H1 (cell line): ENCODE measurements at regions not wholly inside any gene's neighbourhood (a gene's known extent, or its start where the extent isn't known, plus 50 kb on each side); places are given as distances from the start of the nearest gene placed in this dataset.

ENCODE experiments used
- PHF8 ChIP-seq: fragments of 200-600 bp; sonication (generic); conservative IDR thresholded peaks from 2 replicates; pipeline ENCODE4 v1.7.1; 2012; ENCODE audit warnings: low read depth, mild to moderate bottlenecking, inconsistent platforms, low read length, moderate library complexity
- TBP ChIP-seq: IDR thresholded peaks from 2 replicates; pipeline ENCODE4 v1.6.1; 2011; ENCODE audit warnings: low read depth, low read length, improper control_type of control experiment

- TF ChIP-seq PHF8 (no peak), TBP (no peak)
Measured at GRCh38 chr9:119898316-119898715, 529.1 kb upstream of the BRINP1 start (continued).
